HepG2 (cell line): ENCODE measurements at regions not wholly inside any gene's neighbourhood (a gene's known extent, or its start where the extent isn't known, plus 50 kb on each side); places are given as distances from the start of the nearest gene placed in this dataset.

ENCODE experiments used
- EZH2 ChIP-seq: conservative IDR thresholded peaks from 2 replicates; pipeline ENCODE4 v1.6.1; 2012; ENCODE audit warnings: mild to moderate bottlenecking, low read depth, low read length, moderate library complexity
- HOXD1 ChIP-seq: sonication (generic); formaldehyde crosslinking; IDR thresholded peaks from 2 replicates; pipeline ENCODE4 v1.5.0; 2020; ENCODE audit warnings: missing genetic modification reagents
- NFIB ChIP-seq: sonication (generic); formaldehyde crosslinking; IDR thresholded peaks from 2 replicates; pipeline ENCODE4 v1.9.0; 2021; ENCODE audit warnings: missing genetic modification reagents, mild to moderate bottlenecking, borderline replicate concordance
- POLR2G ChIP-seq: fragments of 200-400 bp; formaldehyde crosslinking; IDR thresholded peaks from 2 replicates; pipeline ENCODE4 v1.6.1; 2018; ENCODE audit warnings: mild to moderate bottlenecking, low read depth, low read length, moderate library complexity
- RFX5 ChIP-seq: IDR thresholded peaks from 2 replicates; pipeline ENCODE4 v1.6.1; 2011; ENCODE audit warnings: low read depth, low read length, improper control_type of control experiment
- SAFB2 ChIP-seq: sonication (generic); formaldehyde crosslinking; IDR thresholded peaks from 2 replicates; pipeline ENCODE4 v1.5.1; 2020; ENCODE audit warnings: missing genetic modification reagents, low read depth, mild to moderate bottlenecking, borderline replicate concordance
- YY1 ChIP-seq: IDR thresholded peaks from 2 replicates; pipeline ENCODE4 v1.6.1; 2011; ENCODE audit warnings: low read length, low read depth, moderate library complexity, mild to moderate bottlenecking; ENCODE audit not compliant: insufficient read depth, insufficient replicate concordance
- ZMYM3 ChIP-seq: sonication (generic); formaldehyde crosslinking; IDR thresholded peaks from 2 replicates; pipeline ENCODE4 v1.5.1; 2020; ENCODE audit warnings: mild to moderate bottlenecking, missing genetic modification reagents
- ZNF281 ChIP-seq: sonication (generic); formaldehyde crosslinking; IDR thresholded peaks from 2 replicates; pipeline ENCODE4 v1.4.0; 2020; ENCODE audit warnings: missing genetic modification reagents, borderline replicate concordance
- ZNF704 ChIP-seq: sonication (generic); formaldehyde crosslinking; IDR thresholded peaks from 2 replicates; pipeline ENCODE4 v1.8.1; 2023; ENCODE audit warnings: mild to moderate bottlenecking, inconsistent platforms, moderate library complexity, missing genetic modification reagents, borderline replicate concordance
- TF ChIP-seq, protein P1 (sequence below): sonication (generic); formaldehyde crosslinking; IDR thresholded peaks from 2 replicates; pipeline ENCODE4 v1.8.1; 2022; ENCODE audit warnings: low read depth, mild to moderate bottlenecking, missing genetic modification reagents
- TF ChIP-seq, protein P2 (sequence below): sonication (generic); formaldehyde crosslinking; IDR thresholded peaks from 2 replicates; pipeline ENCODE4 v1.4.0; 2020; ENCODE audit warnings: missing genetic modification reagents
- TF ChIP-seq, protein P3 (sequence below): sonication (generic); formaldehyde crosslinking; IDR thresholded peaks from 2 replicates; pipeline ENCODE4 v1.8.0; 2022; ENCODE audit warnings: mild to moderate bottlenecking, missing genetic modification reagents, borderline replicate concordance

GRCh38 chr3:135895106-135895733, 70.3 kb upstream of the PPP2R3A start:
- TF ChIP-seq EZH2, result no peak
- no peak for TF ChIP-seq ZMYM3 (CRISPR knock-in tag)
- no peak for TF ChIP-seq NFIB (CRISPR knock-in tag)
- TF ChIP-seq, protein P1, sequence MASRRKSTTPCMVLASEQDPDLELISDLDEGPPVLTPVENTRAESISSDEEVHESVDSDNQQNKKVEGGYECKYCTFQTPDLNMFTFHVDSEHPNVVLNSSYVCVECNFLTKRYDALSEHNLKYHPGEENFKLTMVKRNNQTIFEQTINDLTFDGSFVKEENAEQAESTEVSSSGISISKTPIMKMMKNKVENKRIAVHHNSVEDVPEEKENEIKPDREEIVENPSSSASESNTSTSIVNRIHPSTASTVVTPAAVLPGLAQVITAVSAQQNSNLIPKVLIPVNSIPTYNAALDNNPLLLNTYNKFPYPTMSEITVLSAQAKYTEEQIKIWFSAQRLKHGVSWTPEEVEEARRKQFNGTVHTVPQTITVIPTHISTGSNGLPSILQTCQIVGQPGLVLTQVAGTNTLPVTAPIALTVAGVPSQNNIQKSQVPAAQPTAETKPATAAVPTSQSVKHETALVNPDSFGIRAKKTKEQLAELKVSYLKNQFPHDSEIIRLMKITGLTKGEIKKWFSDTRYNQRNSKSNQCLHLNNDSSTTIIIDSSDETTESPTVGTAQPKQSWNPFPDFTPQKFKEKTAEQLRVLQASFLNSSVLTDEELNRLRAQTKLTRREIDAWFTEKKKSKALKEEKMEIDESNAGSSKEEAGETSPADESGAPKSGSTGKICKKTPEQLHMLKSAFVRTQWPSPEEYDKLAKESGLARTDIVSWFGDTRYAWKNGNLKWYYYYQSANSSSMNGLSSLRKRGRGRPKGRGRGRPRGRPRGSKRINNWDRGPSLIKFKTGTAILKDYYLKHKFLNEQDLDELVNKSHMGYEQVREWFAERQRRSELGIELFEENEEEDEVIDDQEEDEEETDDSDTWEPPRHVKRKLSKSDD (CRISPR knock-in tag), result no peak
- no peak for TF ChIP-seq HOXD1 (CRISPR knock-in tag)
- TF ChIP-seq ZNF281, result no peak
- TF ChIP-seq ZNF704 (CRISPR knock-in tag), result no peak
- TF ChIP-seq, protein P2, sequence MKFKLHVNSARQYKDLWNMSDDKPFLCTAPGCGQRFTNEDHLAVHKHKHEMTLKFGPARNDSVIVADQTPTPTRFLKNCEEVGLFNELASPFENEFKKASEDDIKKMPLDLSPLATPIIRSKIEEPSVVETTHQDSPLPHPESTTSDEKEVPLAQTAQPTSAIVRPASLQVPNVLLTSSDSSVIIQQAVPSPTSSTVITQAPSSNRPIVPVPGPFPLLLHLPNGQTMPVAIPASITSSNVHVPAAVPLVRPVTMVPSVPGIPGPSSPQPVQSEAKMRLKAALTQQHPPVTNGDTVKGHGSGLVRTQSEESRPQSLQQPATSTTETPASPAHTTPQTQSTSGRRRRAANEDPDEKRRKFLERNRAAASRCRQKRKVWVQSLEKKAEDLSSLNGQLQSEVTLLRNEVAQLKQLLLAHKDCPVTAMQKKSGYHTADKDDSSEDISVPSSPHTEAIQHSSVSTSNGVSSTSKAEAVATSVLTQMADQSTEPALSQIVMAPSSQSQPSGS (CRISPR knock-in tag), result no peak
- no peak for TF ChIP-seq POLR2G
- TF ChIP-seq, protein P3, sequence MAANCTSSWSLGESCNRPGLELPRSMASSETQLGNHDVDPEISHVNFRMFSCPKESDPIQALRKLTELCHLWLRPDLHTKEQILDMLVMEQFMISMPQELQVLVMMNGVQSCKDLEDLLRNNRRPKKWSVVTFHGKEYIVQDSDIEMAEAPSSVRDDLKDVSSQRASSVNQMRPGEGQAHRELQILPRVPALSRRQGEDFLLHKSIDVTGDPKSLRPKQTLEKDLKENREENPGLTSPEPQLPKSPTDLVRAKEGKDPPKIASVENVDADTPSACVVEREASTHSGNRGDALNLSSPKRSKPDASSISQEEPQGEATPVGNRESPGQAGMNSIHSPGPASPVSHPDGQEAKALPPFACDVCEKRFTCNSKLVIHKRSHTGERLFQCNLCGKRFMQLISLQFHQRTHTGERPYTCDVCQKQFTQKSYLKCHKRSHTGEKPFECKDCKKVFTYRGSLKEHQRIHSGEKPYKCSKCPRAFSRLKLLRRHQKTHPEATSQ (CRISPR knock-in tag), result no peak
- TF ChIP-seq RFX5, result no peak
- no peak for TF ChIP-seq YY1
- TF ChIP-seq SAFB2 (CRISPR knock-in tag), result no peak
